ENCODE measurements at regions not wholly inside any gene's neighbourhood (a gene's known extent, or its start where the extent isn't known, plus 50 kb on each side); places are given as distances from the start of the nearest gene placed in this dataset.
"Not testable (repeated sequence)": the region's sequence is repeated elsewhere in the genome, so short reads cannot be mapped to it uniquely, and the experiment has no call there.

GRCh38 chr1:176396604-176397395 lies 66.2 kb upstream of the PAPPA2 start:
- not testable (repeated sequence) for H2AK5ac ChIP-seq (ENCODE audit: low read length); H3K36me3 ChIP-seq (ENCODE audit: control insufficient read depth in 1 of 2, insufficient read depth in 2 of 2, low read length in 2 of 2); H3K23ac ChIP-seq (ENCODE audit: low read length); H3K4ac ChIP-seq (ENCODE audit: low read depth, low read length); H2BK5ac ChIP-seq (ENCODE audit: low read depth, low read length, poor library complexity); H3K79me1 ChIP-seq (ENCODE audit: low read length); H3K14ac ChIP-seq (ENCODE audit: low read length); H3K4me1 ChIP-seq (ENCODE audit: control insufficient read depth in 1 of 2, insufficient read depth in 2 of 2, low read length in 2 of 2); H3K4me2 ChIP-seq (ENCODE audit: low read length); H4K91ac ChIP-seq (ENCODE audit: low read depth, low read length); H3K27me3 ChIP-seq (ENCODE audit: insufficient read depth, low read length); H3K4me3 ChIP-seq (ENCODE audit: low read depth, low read length); H3K79me2 ChIP-seq (ENCODE audit: control insufficient read depth, insufficient read depth, low read length, poor library complexity); H3K18ac ChIP-seq (ENCODE audit: low read length); H3K9me3 ChIP-seq (ENCODE audit: insufficient read depth, low read depth, low read length); H2AFZ ChIP-seq (ENCODE audit: insufficient read depth, low read length, poor library complexity); DNase-seq; H4K8ac ChIP-seq (ENCODE audit: low read depth, low read length); H4K12ac ChIP-seq (ENCODE audit: low read depth, low read length); H3K9ac ChIP-seq (ENCODE audit: low read length); H2BK120ac ChIP-seq (ENCODE audit: insufficient read depth, low read length, poor library complexity); H2BK12ac ChIP-seq (ENCODE audit: low read length); H3K27ac ChIP-seq (ENCODE audit: low read depth, low read length)
- WGBS (ENCODE audit: extremely low coverage, insufficient coverage, insufficient read length) = no CpG with 5 or more reads among the region's 53 CpGs

GRCh38 chr1:176391621-176392020 lies 71.4 kb upstream of the PAPPA2 start:
- no peak overlapping the region for H4K12ac ChIP-seq (ENCODE audit: low read depth, low read length)
- no peak overlapping the region for H2AK5ac ChIP-seq (ENCODE audit: low read length)
- H3K18ac ChIP-seq (ENCODE audit: low read length) = no peak overlapping the region
- no peak overlapping the region for H2AFZ ChIP-seq (ENCODE audit: insufficient read depth, low read length, poor library complexity)
- H3K4me2 ChIP-seq (ENCODE audit: low read length) = no peak overlapping the region
- H3K9ac ChIP-seq (ENCODE audit: low read length) = no peak overlapping the region
- no peak overlapping the region for H2BK5ac ChIP-seq (ENCODE audit: low read depth, low read length, poor library complexity)
- H4K91ac ChIP-seq (ENCODE audit: low read depth, low read length) = no peak overlapping the region
- DNase-seq = no peak
- peaks cover 0 to 2% of the 10 kb centered on the region in 2 experiments for H3K4me1 ChIP-seq (ENCODE audit: control insufficient read depth in 1 of 2, insufficient read depth in 2 of 2, low read length in 2 of 2)
- H3K23ac ChIP-seq (ENCODE audit: low read length) = no peak overlapping the region
- no peak overlapping the region for H2BK12ac ChIP-seq (ENCODE audit: low read length)
- H3K4me3 ChIP-seq (ENCODE audit: low read depth, low read length) = no peak overlapping the region
- no peak overlapping the region for H3K14ac ChIP-seq (ENCODE audit: low read length)
- H2BK120ac ChIP-seq (ENCODE audit: insufficient read depth, low read length, poor library complexity) = no peak overlapping the region
- WGBS (ENCODE audit: extremely low coverage, insufficient coverage, insufficient read length) = no CpG with 5 or more reads among the region's 2 CpGs
- no peak overlapping the region for H3K4ac ChIP-seq (ENCODE audit: low read depth, low read length)
- H3K36me3 ChIP-seq (ENCODE audit: control insufficient read depth in 1 of 2, insufficient read depth in 2 of 2, low read length in 2 of 2) = no peaks in the 10 kb centered on the region
- H3K27ac ChIP-seq (ENCODE audit: low read depth, low read length) = no peak overlapping the region
- H3K79me1 ChIP-seq (ENCODE audit: low read length) = no peaks in the 10 kb centered on the region
- H3K79me2 ChIP-seq (ENCODE audit: control insufficient read depth, insufficient read depth, low read length, poor library complexity) = no peaks in the 10 kb centered on the region
- H3K27me3 ChIP-seq (ENCODE audit: insufficient read depth, low read length) = no peaks in the 10 kb centered on the region
- no peak overlapping the region for H4K8ac ChIP-seq (ENCODE audit: low read depth, low read length)
- H3K9me3 ChIP-seq (ENCODE audit: insufficient read depth, low read depth, low read length) = no peaks in the 10 kb centered on the region

- no peak overlapping the region for H4K12ac ChIP-seq (ENCODE audit: low read depth, low read length)
- H3K4me2 ChIP-seq (ENCODE audit: low read length) = no peak overlapping the region
- H3K79me2 ChIP-seq (ENCODE audit: control insufficient read depth, insufficient read depth, low read length, poor library complexity) = no peaks in the 10 kb centered on the region
- no peaks in the 10 kb centered on the region for H3K4me1 ChIP-seq (ENCODE audit: control insufficient read depth in 1 of 2, insufficient read depth in 2 of 2, low read length in 2 of 2)
- no peaks in the 10 kb centered on the region for H3K9me3 ChIP-seq (ENCODE audit: insufficient read depth, low read depth, low read length)
- H4K91ac ChIP-seq (ENCODE audit: low read depth, low read length) = no peak overlapping the region
- H3K18ac ChIP-seq (ENCODE audit: low read length) = no peak overlapping the region
- no peak overlapping the region for H3K23ac ChIP-seq (ENCODE audit: low read length)
- H2BK5ac ChIP-seq (ENCODE audit: low read depth, low read length, poor library complexity) = no peak overlapping the region
- no peak overlapping the region for H2AK5ac ChIP-seq (ENCODE audit: low read length)
- no peak overlapping the region for H3K14ac ChIP-seq (ENCODE audit: low read length)
- H3K27ac ChIP-seq (ENCODE audit: low read depth, low read length) = no peak overlapping the region
- no peak overlapping the region for H4K8ac ChIP-seq (ENCODE audit: low read depth, low read length)
- no peak overlapping the region for H2BK12ac ChIP-seq (ENCODE audit: low read length)
- H3K9ac ChIP-seq (ENCODE audit: low read length) = no peak overlapping the region
- H3K4me3 ChIP-seq (ENCODE audit: low read depth, low read length) = no peak overlapping the region
- no peak overlapping the region for H2BK120ac ChIP-seq (ENCODE audit: insufficient read depth, low read length, poor library complexity)
- DNase-seq = peak in 1 of 2 donors; percentile 34
- no peaks in the 10 kb centered on the region for H3K36me3 ChIP-seq (ENCODE audit: control insufficient read depth in 1 of 2, insufficient read depth in 2 of 2, low read length in 2 of 2)
- H2AFZ ChIP-seq (ENCODE audit: insufficient read depth, low read length, poor library complexity) = no peak overlapping the region
- no peak overlapping the region for H3K4ac ChIP-seq (ENCODE audit: low read depth, low read length)
- H3K79me1 ChIP-seq (ENCODE audit: low read length) = no peaks in the 10 kb centered on the region
- no peaks in the 10 kb centered on the region for H3K27me3 ChIP-seq (ENCODE audit: insufficient read depth, low read length)
These were observed 78.1 kb upstream of the PAPPA2 start for GRCh38 chr1:176384841-176385240.

- no peaks in the 10 kb centered on the region for H3K79me2 ChIP-seq (ENCODE audit: control insufficient read depth, insufficient read depth, low read length, poor library complexity)
- H2BK5ac ChIP-seq (ENCODE audit: low read depth, low read length, poor library complexity) = no peak overlapping the region
- H3K9ac ChIP-seq (ENCODE audit: low read length) = no peak overlapping the region
- no peak overlapping the region for H4K12ac ChIP-seq (ENCODE audit: low read depth, low read length)
- no peak overlapping the region for H3K4me3 ChIP-seq (ENCODE audit: low read depth, low read length)
- no peaks in the 10 kb centered on the region for H3K79me1 ChIP-seq (ENCODE audit: low read length)
- no peak overlapping the region for H2BK120ac ChIP-seq (ENCODE audit: insufficient read depth, low read length, poor library complexity)
- no peak overlapping the region for H2BK12ac ChIP-seq (ENCODE audit: low read length)
- no peaks in the 10 kb centered on the region for H3K4me1 ChIP-seq (ENCODE audit: control insufficient read depth in 1 of 2, insufficient read depth in 2 of 2, low read length in 2 of 2)
- no peak overlapping the region for H2AFZ ChIP-seq (ENCODE audit: insufficient read depth, low read length, poor library complexity)
- no CpG with 5 or more reads among the region's 1 CpG for WGBS (ENCODE audit: extremely low coverage, insufficient coverage, insufficient read length)
- H3K9me3 ChIP-seq (ENCODE audit: insufficient read depth, low read depth, low read length) = no peaks in the 10 kb centered on the region
- H3K4me2 ChIP-seq (ENCODE audit: low read length) = no peak overlapping the region
- no peak overlapping the region for H3K27ac ChIP-seq (ENCODE audit: low read depth, low read length)
- no peak overlapping the region for H3K18ac ChIP-seq (ENCODE audit: low read length)
- no peak overlapping the region for H3K23ac ChIP-seq (ENCODE audit: low read length)
- no peak for DNase-seq
- H4K91ac ChIP-seq (ENCODE audit: low read depth, low read length) = no peak overlapping the region
- no peak overlapping the region for H4K8ac ChIP-seq (ENCODE audit: low read depth, low read length)
- no peak overlapping the region for H2AK5ac ChIP-seq (ENCODE audit: low read length)
- H3K27me3 ChIP-seq (ENCODE audit: insufficient read depth, low read length) = no peaks in the 10 kb centered on the region
- H3K4ac ChIP-seq (ENCODE audit: low read depth, low read length) = no peak overlapping the region
- no peak overlapping the region for H3K14ac ChIP-seq (ENCODE audit: low read length)
- H3K36me3 ChIP-seq (ENCODE audit: control insufficient read depth in 1 of 2, insufficient read depth in 2 of 2, low read length in 2 of 2) = no peaks in the 10 kb centered on the region
These were observed 80.8 kb upstream of the PAPPA2 start for GRCh38 chr1:176382163-176382562.

All from trophoblast cell (in vitro differentiated cells and primary cell).